ENCODE measurements at regions not wholly inside any gene's neighbourhood (a gene's known extent, or its start where the extent isn't known, plus 50 kb on each side); places are given as distances from the start of the nearest gene placed in this dataset.
"Not testable (repeated sequence)": the region's sequence is repeated elsewhere in the genome, so short reads cannot be mapped to it uniquely, and the experiment has no call there.

DNA sequence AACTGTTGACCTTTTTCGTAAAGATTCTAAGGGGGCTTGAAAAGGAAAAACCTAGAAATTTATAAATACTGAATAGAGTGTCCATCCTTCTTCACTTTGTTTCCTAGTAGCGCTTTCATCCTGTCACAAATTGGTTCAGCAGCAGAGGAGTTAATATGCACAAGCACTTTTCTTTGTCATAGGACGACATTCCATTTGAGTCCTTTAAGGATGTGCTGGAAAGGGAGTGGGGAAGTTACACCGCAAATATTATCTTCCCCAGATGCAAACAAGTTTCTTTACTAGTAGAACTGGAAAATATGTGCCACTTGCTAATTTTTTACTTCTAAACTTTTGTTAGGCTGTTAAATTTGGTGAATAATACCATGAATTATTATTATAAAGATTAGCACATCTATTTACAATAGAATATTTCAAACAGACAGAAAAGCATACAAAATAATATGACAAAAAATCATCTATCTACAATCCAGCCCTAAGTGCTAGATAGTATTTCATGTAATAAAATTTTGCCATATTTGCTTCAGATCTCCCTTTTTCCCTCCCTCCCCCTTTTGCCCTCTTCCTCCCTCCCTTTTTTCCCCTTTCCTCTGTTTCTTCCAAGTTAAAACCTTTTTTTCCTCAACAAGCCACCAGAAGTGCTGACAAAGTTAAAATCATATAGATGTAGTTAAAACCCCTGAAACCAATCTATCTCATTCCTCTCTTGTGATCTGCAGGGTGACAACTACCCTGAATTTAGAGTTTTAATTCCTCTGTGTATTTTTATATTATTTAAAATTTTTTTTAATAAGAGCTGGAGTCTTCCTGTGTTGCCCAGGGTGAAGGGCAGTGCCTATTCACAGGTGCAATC, 50.5 kb upstream of the MAP4K3 start:
- DNase-seq (ENCODE audit: low spot score) = peak; percentile 17

DNA sequence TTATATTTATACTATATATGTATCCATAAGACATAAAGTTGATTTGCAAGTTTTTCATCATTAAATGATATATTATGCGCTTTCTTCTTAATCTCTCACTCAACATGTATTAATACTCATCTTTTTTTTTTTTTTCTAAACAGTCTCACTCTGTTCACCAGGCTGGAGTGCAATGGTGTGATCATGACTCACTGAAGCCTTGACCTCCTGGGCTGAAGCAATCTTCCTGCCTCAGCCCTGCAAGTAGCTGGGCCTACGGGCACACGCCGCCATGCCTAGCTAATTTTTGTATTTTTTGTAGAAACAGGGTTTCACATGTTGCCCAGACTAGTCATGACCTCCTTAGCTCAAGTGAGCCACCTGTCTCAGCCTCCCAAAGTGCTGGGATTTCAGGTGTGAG, 51.4 kb upstream of the MAP4K3 start:
- no peak for DNase-seq (ENCODE audit: low spot score)

- no peak for DNase-seq (ENCODE audit: low spot score)
Observed at GRCh38 chr2:39490586-39490985, 53.5 kb upstream of the MAP4K3 start.

- no peak for DNase-seq (ENCODE audit: low spot score)
Observed at GRCh38 chr2:39491653-39492052, 54.6 kb upstream of the MAP4K3 start.

DNA sequence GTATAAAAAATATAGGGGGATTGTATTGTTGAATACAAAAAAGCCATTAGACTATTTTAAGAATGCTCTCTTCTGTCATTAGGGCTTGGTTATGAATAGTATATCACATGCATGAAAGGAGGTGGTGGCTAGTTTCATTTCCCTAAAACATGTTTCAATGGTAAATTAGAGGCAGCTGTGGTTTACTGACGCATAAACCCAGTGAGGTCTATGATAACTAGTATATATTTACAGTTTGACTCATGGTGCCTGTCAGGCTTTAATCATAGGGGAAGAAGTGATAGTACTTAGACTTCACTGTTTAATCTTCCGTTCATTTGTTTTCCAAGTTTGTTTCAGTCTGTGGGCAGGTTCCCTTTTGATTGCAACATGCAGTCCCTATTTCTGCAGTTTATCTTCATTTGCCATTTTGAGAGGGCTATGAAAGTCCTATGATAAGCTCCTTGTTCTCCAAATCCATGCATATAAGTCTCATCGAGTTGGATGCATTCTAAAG, 55.1 kb upstream of the MAP4K3 start:
- DNase-seq (ENCODE audit: low spot score) = peak; percentile 75

GRCh38 chr2:39492716-39493115, 55.6 kb upstream of the MAP4K3 start:
- no peak for DNase-seq (ENCODE audit: low spot score)

DNA sequence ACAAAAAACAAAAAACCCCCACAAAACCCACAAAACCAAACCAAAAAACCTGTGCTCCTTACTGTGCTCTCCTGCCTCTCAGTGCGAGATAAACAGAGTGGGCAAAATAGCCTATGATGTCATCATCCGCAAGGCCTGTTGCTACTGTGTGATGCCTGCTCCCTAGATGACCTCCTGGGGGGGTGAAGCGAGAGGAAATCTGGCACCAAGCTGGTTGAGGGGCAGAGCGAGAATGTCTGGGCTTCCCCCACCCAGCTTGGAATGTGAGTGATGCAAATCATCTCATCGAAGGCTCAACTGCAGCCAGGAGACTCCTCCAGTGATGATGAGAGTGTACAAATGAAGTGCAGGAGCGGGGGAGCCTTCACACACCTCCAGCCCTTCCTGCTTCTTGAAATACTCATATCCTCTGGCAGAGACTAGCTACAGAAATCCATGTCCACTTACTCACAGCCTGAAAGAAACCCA, 57.7 kb upstream of the MAP4K3 start:
- peak; percentile 86 for DNase-seq (ENCODE audit: low spot score)

GRCh38 chr2:39497082-39497801, 60.2 kb upstream of the MAP4K3 start:
- peak; percentile 16 for DNase-seq (ENCODE audit: low spot score)

DNA sequence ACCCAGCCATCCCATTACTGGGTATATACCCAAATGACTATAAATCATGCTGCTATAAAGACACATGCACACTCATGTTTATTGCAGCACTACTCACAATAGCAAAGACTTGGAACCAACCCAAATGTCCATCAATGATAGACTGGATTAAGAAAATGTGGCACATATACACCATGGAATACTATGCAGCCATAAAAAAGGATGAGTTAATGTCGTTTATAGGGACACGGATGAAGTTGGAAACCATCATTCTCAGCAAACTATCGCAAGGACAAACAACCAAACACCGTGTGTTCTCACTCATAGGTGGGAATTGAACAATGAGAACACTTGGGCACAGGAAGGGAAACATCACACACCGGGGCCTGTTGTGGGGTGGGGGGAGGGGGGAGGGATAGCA, 61.1 kb upstream of the MAP4K3 start:
- not testable (repeated sequence) for DNase-seq (ENCODE audit: low spot score)

DNA sequence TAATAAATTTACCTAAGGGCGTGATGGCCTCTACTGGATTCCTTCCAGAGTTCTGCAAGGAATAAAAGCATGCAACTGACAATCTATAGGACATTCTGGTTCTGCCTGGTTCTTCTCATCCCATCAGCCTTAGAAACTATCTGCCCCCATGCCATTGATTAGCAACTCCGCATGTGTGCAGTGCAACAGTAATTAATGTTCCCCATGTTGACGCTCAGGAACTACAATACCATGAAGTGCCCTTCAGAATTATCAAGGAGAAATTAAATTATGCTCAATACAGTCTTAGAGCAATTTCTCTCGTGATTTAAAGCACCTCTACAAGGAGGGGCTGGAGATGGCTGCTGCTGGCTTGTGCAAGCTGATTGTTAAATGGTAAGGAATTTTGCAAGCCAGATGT, 61.7 kb upstream of the MAP4K3 start:
- no peak for DNase-seq (ENCODE audit: low spot score)

- DNase-seq (ENCODE audit: low spot score) = no peak
Observed at GRCh38 chr2:39499336-39499735, 62.3 kb upstream of the MAP4K3 start.

GRCh38 chr2:39501412-39501811, 64.3 kb upstream of the MAP4K3 start:
- DNase-seq (ENCODE audit: low spot score) = no peak

DNA sequence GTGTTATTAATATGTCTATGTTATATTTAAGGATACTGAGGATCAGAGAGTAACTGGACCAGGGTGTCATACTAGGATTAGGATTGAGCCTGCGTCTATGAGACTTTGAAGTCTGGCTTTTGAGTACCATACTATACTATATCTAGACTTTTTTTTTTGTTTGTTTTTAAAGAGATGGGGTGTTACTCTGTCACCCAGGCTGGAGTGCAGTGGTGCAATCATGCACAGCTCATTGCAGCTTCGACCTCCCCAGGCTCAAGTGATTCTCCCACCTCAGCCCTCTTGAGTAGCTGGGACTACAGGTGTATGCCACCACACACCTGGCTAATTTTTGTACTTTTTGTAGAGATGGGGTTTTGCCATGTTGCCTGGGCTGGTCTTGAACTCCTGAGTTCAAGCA, 66.2 kb upstream of the MAP4K3 start:
- DNase-seq (ENCODE audit: low spot score) = no peak

GRCh38 chr2:39504790-39505335, 67.8 kb upstream of the MAP4K3 start:
- peak; percentile 68 for DNase-seq (ENCODE audit: low spot score)

- no peak for DNase-seq (ENCODE audit: low spot score)
Observed at GRCh38 chr2:39506215-39506614, 69.1 kb upstream of the MAP4K3 start.

DNA sequence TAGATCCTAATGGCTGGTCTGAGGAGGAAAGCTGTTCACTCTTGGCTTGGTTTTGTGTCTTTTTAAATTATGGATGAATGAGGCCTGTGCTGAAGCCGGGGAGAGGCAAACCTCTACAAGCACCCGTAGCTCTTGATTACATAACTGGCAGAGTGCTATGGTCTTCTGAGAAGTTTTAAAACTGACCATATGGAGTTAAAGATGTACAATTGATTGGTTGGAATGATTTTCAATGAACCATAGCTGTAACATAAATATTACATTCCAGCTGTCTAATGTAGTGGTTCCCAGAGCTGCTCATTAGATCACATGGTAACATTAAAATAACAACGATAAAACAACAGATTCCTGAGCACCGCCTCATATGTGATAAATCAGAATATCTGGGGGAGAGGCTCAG, 71.1 kb upstream of the MAP4K3 start:
- peak; percentile 43 for DNase-seq (ENCODE audit: low spot score)

DNA sequence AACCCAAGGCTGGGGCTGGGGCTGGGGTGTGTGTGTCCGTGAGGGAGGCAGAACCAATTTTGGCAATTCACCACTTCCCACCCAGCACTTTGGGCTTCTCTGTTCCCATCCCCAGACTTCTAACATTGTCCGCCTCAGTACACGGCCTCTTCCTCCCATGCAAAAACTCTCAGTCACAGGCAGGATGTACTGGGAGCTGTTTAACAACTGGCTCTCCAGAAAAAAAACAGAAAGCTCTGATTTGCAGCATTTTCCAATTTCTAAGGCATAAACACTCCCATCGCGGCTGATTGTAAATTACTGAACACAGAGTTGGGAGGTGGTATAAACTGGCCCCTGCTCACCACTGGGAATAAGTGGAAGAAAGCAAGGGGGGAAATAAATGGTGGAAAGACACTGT, 73.1 kb upstream of the MAP4K3 start:
- DNase-seq (ENCODE audit: low spot score) = no peak

GRCh38 chr2:39511219-39511604, 74.1 kb upstream of the MAP4K3 start:
- no peak for DNase-seq (ENCODE audit: low spot score)

GRCh38 chr2:39511605-39512433, 74.7 kb upstream of the MAP4K3 start:
- DNase-seq (ENCODE audit: low spot score) = no peak

GRCh38 chr2:39512434-39512935, 75.4 kb upstream of the MAP4K3 start:
- DNase-seq (ENCODE audit: low spot score) = no peak

DNA sequence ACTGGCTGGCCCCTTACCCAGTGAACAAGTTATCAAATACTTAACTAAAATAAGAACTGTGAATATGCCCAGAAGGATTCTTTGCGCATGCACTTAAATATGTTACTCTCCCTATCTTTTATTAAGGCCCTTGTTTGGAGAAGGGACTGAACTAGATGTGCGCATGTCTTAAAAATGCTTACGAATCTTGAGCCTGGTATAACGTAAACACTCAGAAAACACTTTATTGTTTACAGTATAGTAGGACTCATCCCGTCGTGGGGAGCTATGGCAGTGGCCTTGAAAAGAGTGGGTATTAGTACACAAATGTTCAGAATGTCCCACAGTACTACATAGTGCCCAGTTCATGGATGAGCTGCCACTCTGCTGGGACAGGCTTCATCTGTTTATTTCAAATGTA, 75.9 kb upstream of the MAP4K3 start:
- DNase-seq (ENCODE audit: low spot score) = no peak

DNA sequence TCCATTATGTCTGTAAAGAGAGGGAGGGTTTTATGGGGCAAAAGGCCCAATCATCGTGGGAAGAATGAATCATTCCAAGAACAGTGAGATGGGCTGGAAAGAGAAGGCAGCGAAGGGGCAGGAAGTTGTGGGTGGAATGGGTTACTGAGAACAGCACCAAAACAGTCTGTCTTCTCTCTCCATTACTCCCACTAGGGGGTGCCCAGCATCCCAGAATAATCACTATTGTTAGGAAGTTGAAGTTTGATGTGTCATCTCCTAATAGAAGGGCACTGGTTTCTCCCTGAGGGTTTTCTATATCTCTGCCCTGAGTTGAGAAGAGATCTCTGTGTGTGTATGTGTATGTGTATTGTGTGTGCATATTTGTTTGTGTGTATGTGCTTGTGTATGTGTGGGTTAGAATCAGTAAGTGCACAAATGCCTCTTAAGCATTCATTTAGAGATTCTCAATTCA, 76.6 kb upstream of the MAP4K3 start:
- DNase-seq (ENCODE audit: low spot score) = peak; percentile 89
